HG02610 (cell line): ENCODE measurements at regions not wholly inside any gene's neighbourhood (a gene's known extent, or its start where the extent isn't known, plus 50 kb on each side); places are given as distances from the start of the nearest gene placed in this dataset.

Source experiments
- ATAC-seq: cut with Tn5 transposase; IDR thresholded peaks from one replicate; pipeline ENCODE4 v1.9.1; 2021; ENCODE audit warnings: mild to moderate bottlenecking, moderate library complexity; ENCODE audit not compliant: unreplicated experiment

- no peak for ATAC-seq
Observed at GRCh38 chr2:236963631-236964182, 122.0 kb upstream of the COPS8 start.

GRCh38 chr2:236964291-236964690 is 121.4 kb upstream of the COPS8 start:
- no peak for ATAC-seq

- ATAC-seq: no peak
Observed at GRCh38 chr2:236965021-236965840, 120.5 kb upstream of the COPS8 start.

GRCh38 chr2:236965841-236966096 is 119.9 kb upstream of the COPS8 start:
- ATAC-seq: no peak

GRCh38 chr2:236967499-236967783 is 118.2 kb upstream of the COPS8 start:
- ATAC-seq: no peak

GRCh38 chr2:236968101-236968879 is 117.4 kb upstream of the COPS8 start:
- no peak for ATAC-seq

- ATAC-seq: no peak
Observed at GRCh38 chr2:236968880-236969534, 116.7 kb upstream of the COPS8 start.

GRCh38 chr2:236969767-236970655 is 115.7 kb upstream of the COPS8 start:
- no peak for ATAC-seq

GRCh38 chr2:236970656-236971010 is 115.1 kb upstream of the COPS8 start:
- ATAC-seq: no peak

- no peak for ATAC-seq
Observed at GRCh38 chr2:236971131-236971821, 114.4 kb upstream of the COPS8 start.

- ATAC-seq: no peak
Observed at GRCh38 chr2:236971919-236972381, 113.7 kb upstream of the COPS8 start.

GRCh38 chr2:236972491-236973342 is 113.0 kb upstream of the COPS8 start:
- ATAC-seq: no peak

- ATAC-seq: no peak
Observed at GRCh38 chr2:236973343-236973980, 112.2 kb upstream of the COPS8 start.

GRCh38 chr2:236974148-236974547 is 111.5 kb upstream of the COPS8 start:
- ATAC-seq: no peak

GRCh38 chr2:236974752-236975151 is 110.9 kb upstream of the COPS8 start:
- no peak for ATAC-seq

- no peak for ATAC-seq
Observed at GRCh38 chr2:236975766-236976165, 109.9 kb upstream of the COPS8 start.

- ATAC-seq: no peak
Observed at GRCh38 chr2:236976266-236977062, 109.2 kb upstream of the COPS8 start.
